NCI-H1694 (cell line): ENCODE measurements at regions not wholly inside any gene's neighbourhood (a gene's known extent, or its start where the extent isn't known, plus 50 kb on each side); places are given as distances from the start of the nearest gene placed in this dataset.

Experiments
- DNase-seq: peaks from one replicate; lab custom pipeline; 2025; lab: John Stamatoyannopoulos, UW

GRCh38 chr13:21822029-21822428 lies 151.2 kb downstream of the FGF9 start:
- DNase-seq: no peak

- DNase-seq: no peak
These were observed 152.5 kb downstream of the FGF9 start for GRCh38 chr13:21823416-21823815.

GRCh38 chr13:21823949-21824348 lies 153.1 kb downstream of the FGF9 start:
- no peak for DNase-seq

GRCh38 chr13:21825186-21825585 lies 154.3 kb downstream of the FGF9 start:
- no peak for DNase-seq

GRCh38 chr13:21825801-21826200 lies 154.9 kb downstream of the FGF9 start:
- DNase-seq: no peak

- DNase-seq: no peak
These were observed 155.5 kb downstream of the FGF9 start for GRCh38 chr13:21826214-21827015.

GRCh38 chr13:21831654-21832324 lies 160.9 kb downstream of the FGF9 start:
- DNase-seq: no peak

GRCh38 chr13:21833921-21834320 lies 163.0 kb downstream of the FGF9 start:
- DNase-seq: no peak

GRCh38 chr13:21834521-21834920 lies 163.6 kb downstream of the FGF9 start:
- no peak for DNase-seq

- no peak for DNase-seq
These were observed 166.4 kb downstream of the FGF9 start for GRCh38 chr13:21837288-21837687.

- no peak for DNase-seq
These were observed 167.1 kb downstream of the FGF9 start for GRCh38 chr13:21837841-21838551.

- no peak for DNase-seq
These were observed 175.7 kb downstream of the FGF9 start for GRCh38 chr13:21846605-21847004.

- no peak for DNase-seq
These were observed 178.4 kb downstream of the FGF9 start for GRCh38 chr13:21849323-21849722.

GRCh38 chr13:21850013-21851006 lies 179.4 kb downstream of the FGF9 start:
- DNase-seq: no peak

- no peak for DNase-seq
These were observed 181.2 kb downstream of the FGF9 start for GRCh38 chr13:21852043-21852442.

GRCh38 chr13:21853779-21854178 lies 182.9 kb downstream of the FGF9 start:
- no peak for DNase-seq

- no peak for DNase-seq
These were observed 197.9 kb downstream of the FGF9 start for GRCh38 chr13:21868823-21869222.

- DNase-seq: no peak
These were observed 200.5 kb downstream of the FGF9 start for GRCh38 chr13:21871382-21871781.

- DNase-seq: no peak
These were observed 201.0 kb downstream of the FGF9 start for GRCh38 chr13:21871919-21872318.

GRCh38 chr13:21872795-21873194 lies 201.9 kb downstream of the FGF9 start:
- DNase-seq: no peak

GRCh38 chr13:21875116-21875515 lies 204.2 kb downstream of the FGF9 start:
- no peak for DNase-seq
